GM21360 (cell line): ENCODE measurements at regions not wholly inside any gene's neighbourhood (a gene's known extent, or its start where the extent isn't known, plus 50 kb on each side); places are given as distances from the start of the nearest gene placed in this dataset.
A peak's percentile ranks its signal among the peaks of the same experiment; 100 is the strongest.

Source experiments
- ATAC-seq: cut with Tn5 transposase; IDR thresholded peaks from one replicate; pipeline ENCODE4 v1.9.1; 2021; ENCODE audit warnings: mild to moderate bottlenecking, moderate library complexity; ENCODE audit not compliant: unreplicated experiment

- ATAC-seq, result no peak
These were observed 236.3 kb downstream of the SEC14L1 start for GRCh38 chr17:77376795-77377709.

- no peak for ATAC-seq
These were observed 237.0 kb downstream of the SEC14L1 start for GRCh38 chr17:77377710-77378235.

- no peak for ATAC-seq
These were observed 237.7 kb downstream of the SEC14L1 start for GRCh38 chr17:77378318-77379064.

DNA sequence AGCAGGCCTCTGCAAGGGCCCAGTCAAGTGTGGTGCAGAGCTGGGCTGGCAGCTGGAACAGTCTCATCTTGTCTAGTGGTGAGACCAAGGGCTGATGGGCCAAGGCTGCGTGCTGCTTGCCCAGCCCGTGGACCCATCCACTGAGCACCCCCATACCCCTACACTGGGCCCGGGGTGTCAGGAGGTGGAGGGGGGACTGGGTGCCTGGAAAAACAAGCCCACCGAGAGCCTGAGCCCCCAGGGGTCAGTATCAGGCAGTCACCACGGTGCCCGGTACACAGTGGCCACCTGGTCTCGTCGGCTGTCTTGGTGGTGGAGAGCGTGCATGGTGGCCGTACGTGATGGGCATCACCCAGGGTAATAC lies 238.3 kb downstream of the SEC14L1 start:
- no peak for ATAC-seq

DNA sequence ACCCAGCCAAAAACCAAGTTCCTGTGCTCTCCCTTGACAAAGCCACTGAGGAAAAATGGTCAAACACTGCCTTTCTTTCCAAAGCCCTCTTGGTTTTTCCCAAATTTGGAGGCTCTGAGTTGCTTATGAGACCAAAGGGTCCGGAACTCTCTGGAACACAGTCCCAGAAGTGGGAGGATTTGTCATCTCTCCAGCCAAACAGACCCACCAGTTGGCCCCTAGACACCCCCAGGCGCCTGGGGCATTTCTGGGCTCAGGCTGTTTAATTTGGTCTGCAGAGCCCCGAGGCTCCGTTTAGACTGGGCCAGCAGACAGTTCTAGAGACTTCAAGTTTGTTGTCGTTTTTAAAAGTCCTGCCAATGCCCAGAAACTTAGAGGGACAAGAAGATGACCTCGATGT lies 239.1 kb downstream of the SEC14L1 start:
- no peak for ATAC-seq

- ATAC-seq, result no peak
These were observed 239.8 kb downstream of the SEC14L1 start for GRCh38 chr17:77380395-77381184.

- ATAC-seq, result no peak
These were observed 240.5 kb downstream of the SEC14L1 start for GRCh38 chr17:77381185-77381700.

- ATAC-seq, result no peak
These were observed 241.0 kb downstream of the SEC14L1 start for GRCh38 chr17:77381731-77382130.

DNA sequence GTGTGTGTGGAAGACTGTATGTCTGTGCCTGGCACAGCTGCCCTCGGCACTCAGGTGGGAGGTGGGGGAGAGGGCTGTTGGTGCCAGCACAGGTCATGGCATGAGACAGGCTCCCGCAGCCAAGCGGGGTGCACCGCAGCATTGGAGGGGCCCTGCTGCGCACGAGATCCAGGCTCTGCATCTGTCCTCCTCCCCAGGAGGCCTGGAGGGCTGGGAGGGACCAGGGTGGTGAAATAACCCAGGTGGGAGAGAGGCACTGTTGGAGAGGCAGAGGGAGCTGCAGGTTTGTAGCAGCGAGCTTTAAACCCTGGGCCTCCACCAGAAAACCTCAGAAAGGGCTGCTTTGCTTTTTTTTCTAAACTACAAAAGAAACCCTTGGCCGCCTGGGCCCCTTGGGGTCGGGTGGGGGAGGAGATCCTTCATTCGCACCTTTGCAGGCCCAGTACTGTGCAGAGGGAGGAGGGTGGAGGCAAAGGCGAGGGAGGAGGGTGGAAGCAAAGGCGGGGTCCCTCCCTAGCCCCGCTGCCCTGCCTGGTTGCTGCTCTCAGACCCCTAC lies 241.7 kb downstream of the SEC14L1 start:
- ATAC-seq, result no peak

- ATAC-seq, result no peak
These were observed 242.3 kb downstream of the SEC14L1 start for GRCh38 chr17:77382966-77383612.

GRCh38 chr17:77383613-77384608 lies 243.1 kb downstream of the SEC14L1 start:
- no peak for ATAC-seq

GRCh38 chr17:77385750-77386501 lies 245.2 kb downstream of the SEC14L1 start:
- ATAC-seq, result no peak

GRCh38 chr17:77386502-77387192 lies 245.9 kb downstream of the SEC14L1 start:
- no peak for ATAC-seq

GRCh38 chr17:77387891-77388290 lies 247.1 kb downstream of the SEC14L1 start:
- no peak for ATAC-seq

DNA sequence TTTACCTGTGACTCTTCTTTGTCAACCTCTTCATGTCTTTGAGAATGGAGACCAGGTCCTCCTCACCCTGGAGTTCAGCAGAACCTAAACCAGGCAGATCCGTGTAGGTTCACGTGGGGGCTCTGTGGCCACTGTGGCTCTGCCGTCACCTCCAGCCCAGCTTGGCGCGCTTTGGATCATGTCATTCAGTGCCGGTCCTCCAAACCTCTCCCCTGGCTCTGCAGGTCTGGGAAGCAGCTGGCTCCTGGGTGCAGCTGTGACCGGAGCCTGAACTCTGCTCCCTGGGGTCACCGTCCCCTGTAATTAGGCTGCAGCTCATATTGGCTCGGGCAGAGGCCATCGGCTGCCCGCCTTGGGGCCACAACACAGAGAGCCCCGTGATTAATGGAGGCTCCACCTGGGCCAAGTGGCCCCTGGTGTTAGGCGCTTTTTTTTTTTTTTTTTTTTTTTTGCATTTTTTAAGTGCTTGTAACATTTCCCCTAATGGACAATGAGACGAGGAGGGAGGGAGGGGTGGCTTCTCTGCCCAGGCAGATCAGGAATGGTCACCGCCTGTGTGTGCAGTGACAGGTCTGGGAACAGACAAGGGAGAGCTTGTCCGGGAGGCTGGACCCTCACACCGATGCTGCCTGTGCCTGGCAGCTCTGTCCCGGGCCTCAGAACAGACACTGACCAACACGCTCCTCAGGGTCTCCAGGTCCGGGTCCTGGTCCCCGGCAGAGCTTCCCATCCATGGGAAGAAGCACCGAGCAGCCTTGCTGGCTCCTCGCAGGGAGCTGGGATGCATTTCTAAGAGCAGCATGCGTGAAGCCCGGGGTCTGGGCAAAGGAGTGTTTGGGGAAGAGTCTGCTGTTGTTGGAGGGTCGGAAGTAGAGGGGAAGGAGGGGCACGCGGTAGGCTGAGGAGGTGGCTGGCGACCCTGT lies 247.9 kb downstream of the SEC14L1 start:
- ATAC-seq, result peak; percentile 17

DNA sequence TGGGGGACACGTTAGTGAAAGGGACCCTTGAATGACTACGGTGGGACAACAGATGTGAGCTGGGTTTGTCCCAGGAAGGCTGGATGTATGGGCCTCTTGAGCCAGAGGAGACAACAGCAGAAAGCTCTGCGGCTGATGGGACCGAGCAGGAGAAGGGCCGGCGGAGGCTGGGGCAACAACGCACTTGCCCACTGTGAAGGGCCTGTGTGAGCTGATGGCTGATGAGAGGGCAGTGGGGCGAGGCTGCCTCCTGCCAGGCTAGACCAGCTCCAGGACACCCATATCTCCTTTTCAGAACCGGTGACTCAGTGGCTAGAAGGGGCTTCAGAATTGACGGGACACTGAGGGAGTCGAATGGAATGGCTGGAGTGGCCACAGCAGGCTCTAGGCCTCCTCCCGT lies 250.1 kb downstream of the SEC14L1 start:
- no peak for ATAC-seq
